ENCODE measurements at regions not wholly inside any gene's neighbourhood (a gene's known extent, or its start where the extent isn't known, plus 50 kb on each side); places are given as distances from the start of the nearest gene placed in this dataset.

GRCh38 chr2:39570614-39571013 lies 95.1 kb upstream of the TMEM178A start:
- H3K36me3 ChIP-seq (ENCODE audit: control insufficient read depth in 2 of 2, insufficient read depth in 2 of 2, low read length in 1 of 2) = no peaks in the 10 kb centered on the region
- H3K4me2 ChIP-seq (ENCODE audit: control insufficient read depth, insufficient read depth) = no peak overlapping the region
- no peak for TF ChIP-seq NR2C1 (IDR thresholded peaks at IDR 0.05)
- no peak for TF ChIP-seq DPF2 (IDR thresholded peaks at IDR 0.05)
- no peak for TF ChIP-seq ZBTB4 (CRISPR knock-in tag; IDR thresholded peaks at IDR 0.05)
- TF ChIP-seq ZNF384 (IDR thresholded peaks at IDR 0.05; ENCODE audit: borderline replicate concordance, low read depth, low read length) = no peak
- TF ChIP-seq ZSCAN29 (IDR thresholded peaks at IDR 0.05) = no peak
- TF ChIP-seq ZZZ3 (IDR thresholded peaks at IDR 0.05; ENCODE audit: control insufficient read depth, insufficient read length, low read depth) = no peak
- TF ChIP-seq TARDBP (IDR thresholded peaks at IDR 0.05; ENCODE audit: borderline replicate concordance) = no peak
- no peak for TF ChIP-seq NFXL1 (IDR thresholded peaks at IDR 0.05; ENCODE audit: borderline replicate concordance)
- TF ChIP-seq MEF2A (IDR thresholded peaks at IDR 0.05; ENCODE audit: insufficient read depth, low read depth, low read length) = no peak
- TF ChIP-seq ZBTB33 (IDR thresholded peaks at IDR 0.05) = no peak
- no peak for TF ChIP-seq NRF1 (conservative IDR thresholded peaks at IDR 0.05; ENCODE audit: low read depth, low read length)
- no peak for TF ChIP-seq BCL3 (IDR thresholded peaks at IDR 0.05; ENCODE audit: borderline replicate concordance, insufficient read depth, low read depth, low read length, poor library complexity, severe bottlenecking)
- no peak for TF ChIP-seq RBBP5 (conservative IDR thresholded peaks at IDR 0.05)
- TF ChIP-seq ZNF622 (IDR thresholded peaks at IDR 0.05) = no peak
- TF ChIP-seq MTA3 (IDR thresholded peaks at IDR 0.05; ENCODE audit: borderline replicate concordance, low read length) = no peak
- no peak for TF ChIP-seq WRNIP1 (IDR thresholded peaks at IDR 0.05; ENCODE audit: borderline replicate concordance, low read depth, low read length)
- no peak for TF ChIP-seq SP1 (IDR thresholded peaks at IDR 0.05; ENCODE audit: low read depth, low read length)
- no peaks in the 10 kb centered on the region for H3K79me2 ChIP-seq (ENCODE audit: control insufficient read depth, insufficient read depth, low read length)
- no peak overlapping the region for H3K27ac ChIP-seq (ENCODE audit: control insufficient read depth, insufficient read depth)
- no peaks in the 10 kb centered on the region for H3K4me1 ChIP-seq (ENCODE audit: control insufficient read depth, insufficient read depth, low read length)
- ChIA-PET SMC1A (ENCODE audit: uncharacterized antibody, unreplicated experiment) (no interaction called here), CTCF (interaction anchor here (1.4 kb wide), 1 partner anchor 8 kb away, joined by 3 read pairs; no protein-coding TSS in a partner anchor), RAD21 (ENCODE audit: unreplicated experiment) (no interaction called here), POLR2A (no interaction called here)
- no TSS peak for BruUV-seq (replicated peaks)
- H3K9ac ChIP-seq (ENCODE audit: control insufficient read depth, insufficient read depth, low read length) = no peak overlapping the region
- no peak for FAIRE-seq
- in situ Hi-C loops (cut with MboI) (no loop called here), intact Hi-C loops (cut with micrococcal nuclease; ENCODE audit: unreplicated experiment) (no loop called here)
- no peak overlapping the region for H2AFZ ChIP-seq (ENCODE audit: control insufficient read depth, low read depth, low read length)
- H3K9me3 ChIP-seq (replicated peaks; ENCODE audit: control insufficient read depth, insufficient read depth, low read length) = no peaks in the 10 kb centered on the region
- DNase-seq (ENCODE audit: low read depth, low spot score) = no peak
- H4K20me1 ChIP-seq (ENCODE audit: control insufficient read depth, insufficient read depth) = no peaks in the 10 kb centered on the region
- ATAC-seq = no peak
- WGBS (ENCODE audit: insufficient coverage, insufficient replicate concordance, low lambda C conversion rate, missing lambda C conversion rate) = 21% methylated on average over 3 of the region's 3 CpGs
- no peak overlapping the region for H3K4me3 ChIP-seq
- 0 out of 4 replicates have a peak, but pooled peaks cover 0 to 2% of the 10 kb centered on the region in 2 experiments for H3K27me3 ChIP-seq (replicated peaks in 1 of 2; ENCODE audit: control insufficient read depth in 2 of 2, insufficient read depth in 2 of 2, low read length in 1 of 2)
